HCT116 (cell line): ENCODE measurements at regions not wholly inside any gene's neighbourhood (a gene's known extent, or its start where the extent isn't known, plus 50 kb on each side); places are given as distances from the start of the nearest gene placed in this dataset.

ENCODE experiments used
- ATAC-seq: fragments of 200-7000 bp; cut with Tn5 transposase; 2 replicates; pipeline ENCODE4 v1.9.1; 2020; ENCODE audit warnings: mild to moderate bottlenecking, moderate library complexity
- BruUV-seq: library from RNA; stranded (reverse); fragments of 400-500 nt; replicated peaks from 2 replicates; lab custom pipeline; 2021; lab: Mats Ljungman, UMichigan
- CTCF ChIA-PET: fragments of 300-600 bp; sonication (Branson Sonifier 250); formaldehyde crosslinking; loops from one replicate; lab custom pipeline; 2021; ENCODE audit warnings: antibody characterized with exemption; lab: Charles Lee
- POLR2A ChIA-PET: fragments of 300-600, 350-600 bp; sonication (Branson Sonifier 250); formaldehyde crosslinking; loops from one replicate; lab custom pipeline; 2021; ENCODE audit warnings: antibody characterized with exemption; lab: Charles Lee
- RAD21 ChIA-PET, 2 experiments: fragments of 300-600 bp; sonication (Branson Sonifier 250); formaldehyde crosslinking; loops; one replicate each; lab custom pipeline; 2023; ENCODE audit warnings: low total read pairs in 2 of 2; ENCODE audit not compliant: uncharacterized antibody in 2 of 2, unreplicated experiment in 2 of 2, low non-redundant PET in 1 of 2; lab: Charles Lee
- DNase-seq: peaks from one replicate; pipeline ENCODE4 v3.0.0-alpha.2; 2010; ENCODE audit warnings: low read depth, low spot score
- H2AFZ ChIP-seq: fragments of 200-600 bp; shearing (Covaris generic), sonication (generic); 2 replicates; pipeline ENCODE4 v1.6.1; 2017; ENCODE audit warnings: low read depth, mixed run types, mixed read lengths, antibody characterized with exemption, low read length; ENCODE audit not compliant: poor library complexity, severe bottlenecking
- H3K27ac ChIP-seq: 2 replicates; pipeline ENCODE4 v1.5.1; 2012; ENCODE audit warnings: low read depth, low read length
- H3K27me3 ChIP-seq: fragments of 200-600 bp; sonication (generic); 2 replicates; pipeline ENCODE4 v1.6.1; 2016; ENCODE audit warnings: mixed run types, low read length, mixed read lengths; ENCODE audit not compliant: insufficient read depth
- H3K36me3 ChIP-seq, 2 experiments: fragments of 200-500 bp in 1 of 2; fragments of 200-600 bp in 1 of 2; sonication (Bioruptor generic) in 1 of 2; sonication (generic) in 1 of 2; 2 replicates each; pipeline versions ENCODE4 v1.5.1 to v1.6.1; 2014 to 2016; ENCODE audit warnings: low read length in 2 of 2, inconsistent platforms in 1 of 2, mixed read lengths in 1 of 2, mixed run types in 1 of 2; ENCODE audit not compliant: insufficient read depth in 2 of 2, control insufficient read depth in 1 of 2
- H3K4me1 ChIP-seq, 2 experiments: fragments of 200-600 bp in 1 of 2; sonication (generic) in 1 of 2; 2 replicates each; pipeline versions ENCODE4 v1.5.1 to v1.6.1; 2012 to 2017; ENCODE audit warnings: low read length in 2 of 2, inconsistent platforms in 1 of 2, mild to moderate bottlenecking in 1 of 2, mixed read lengths in 1 of 2, mixed run types in 1 of 2, moderate library complexity in 1 of 2; ENCODE audit not compliant: insufficient read depth in 2 of 2, control insufficient read depth in 1 of 2
- H3K4me2 ChIP-seq: fragments of 200-600 bp; sonication (generic); 2 replicates; pipeline ENCODE4 v1.6.1; 2017; ENCODE audit warnings: mixed run types, low read length, mixed read lengths
- H3K4me3 ChIP-seq, 2 experiments: fragments of 200-600 bp in 1 of 2; sonication (generic) in 1 of 2; replicated peaks in 1 of 2; 2 replicates each; pipeline ENCODE4 v1.5.1; 2011 to 2016; ENCODE audit warnings: low read length in 2 of 2, control low read depth in 1 of 2, low read depth in 1 of 2, mild to moderate bottlenecking in 1 of 2, mixed read lengths in 1 of 2, mixed run types in 1 of 2
- H3K79me2 ChIP-seq: fragments of 200-600 bp; sonication (generic); 2 replicates; pipeline ENCODE4 v1.6.1; 2017; ENCODE audit warnings: mild to moderate bottlenecking, mixed run types, low read length, moderate library complexity, mixed read lengths; ENCODE audit not compliant: insufficient read depth
- H3K9ac ChIP-seq: fragments of 200-600 bp; sonication (generic); 2 replicates; pipeline ENCODE4 v1.6.1; 2016; ENCODE audit warnings: low read length, mixed read lengths
- H3K9me2 ChIP-seq: fragments of 200-600 bp; sonication (generic), shearing (Covaris generic); 2 replicates; pipeline ENCODE4 v1.6.1; 2017; ENCODE audit warnings: mixed run types, mild to moderate bottlenecking, moderate library complexity; ENCODE audit not compliant: insufficient read depth
- H3K9me3 ChIP-seq, 2 experiments: fragments of 200-500 bp in 1 of 2; fragments of 200-600 bp in 1 of 2; sonication (Bioruptor generic) in 1 of 2; sonication (generic) in 1 of 2; 2 replicates each; pipeline ENCODE4 v1.6.1; 2014 to 2017; ENCODE audit warnings: low read length in 2 of 2, mixed read lengths in 2 of 2, inconsistent platforms in 1 of 2, low read depth in 1 of 2, mild to moderate bottlenecking in 1 of 2, mixed run types in 1 of 2, moderate library complexity in 1 of 2; ENCODE audit not compliant: control insufficient read depth in 1 of 2, insufficient read depth in 1 of 2
- H4K20me1 ChIP-seq: fragments of 200-600 bp; sonication (generic), shearing (Covaris generic); 2 replicates; pipeline ENCODE4 v1.6.1; 2017; ENCODE audit warnings: mixed run types, mild to moderate bottlenecking, moderate library complexity; ENCODE audit not compliant: insufficient read depth
- ATF3 ChIP-seq: IDR thresholded peaks from 2 replicates; pipeline ENCODE4 v1.6.1; 2012
- CEBPB ChIP-seq: IDR thresholded peaks from 2 replicates; pipeline ENCODE4 v1.6.1; 2012; ENCODE audit warnings: low read depth
- EGR1 ChIP-seq: IDR thresholded peaks from 2 replicates; pipeline ENCODE4 v1.6.1; 2012; ENCODE audit warnings: low read depth
- ELF1 ChIP-seq: IDR thresholded peaks from 2 replicates; pipeline ENCODE4 v1.6.1; 2012; ENCODE audit warnings: low read depth, borderline replicate concordance
- EZH2phosphoT487 ChIP-seq: fragments of 200-600 bp; IDR thresholded peaks from 2 replicates; pipeline ENCODE4 v1.6.1; 2018; ENCODE audit warnings: antibody characterized with exemption, borderline replicate concordance
- FOSL1 ChIP-seq: IDR thresholded peaks from 2 replicates; pipeline ENCODE4 v1.6.1; 2012; ENCODE audit warnings: low read depth
- JUND ChIP-seq: IDR thresholded peaks from 2 replicates; pipeline ENCODE4 v1.6.1; 2012
- POLR2A ChIP-seq: IDR thresholded peaks from 2 replicates; pipeline ENCODE4 v1.7.0; 2011; ENCODE audit warnings: borderline replicate concordance; ENCODE audit not compliant: insufficient read depth, insufficient read length; ENCODE audit errors: extremely low read depth
- POLR2AphosphoS5 ChIP-seq: IDR thresholded peaks from 2 replicates; pipeline ENCODE4 v1.6.1; 2011; ENCODE audit warnings: mild to moderate bottlenecking, low read depth, low read length, moderate library complexity
- ZBTB33 ChIP-seq: IDR thresholded peaks from 2 replicates; pipeline ENCODE4 v1.6.1; 2011; ENCODE audit warnings: mild to moderate bottlenecking, low read length, moderate library complexity; ENCODE audit not compliant: insufficient replicate concordance; ENCODE audit errors: extremely low read depth
- ZNF274 ChIP-seq: fragments of 200-500 bp; sonication (Bioruptor generic); IDR thresholded peaks from 2 replicates; pipeline ENCODE4 v1.6.1; 2014; ENCODE audit warnings: mild to moderate bottlenecking, low read depth, low read length, inconsistent platforms
- intact Hi-C: fragments of 100-400 bp; cut with micrococcal nuclease; formaldehyde crosslinking; loops from 2 replicates; pipeline ENCODE4 v1.10.0; 2022

GRCh38 chr2:128498086-128498485 lies 179.4 kb upstream of the HS6ST1 start:
- no peaks in the 10 kb centered on the region for H3K9me2 ChIP-seq
- BruUV-seq = no TSS peak

More at GRCh38 chr2:128498086-128498485, 179.4 kb upstream of the HS6ST1 start:
- no peaks in the 10 kb centered on the region for H4K20me1 ChIP-seq
- CTCF ChIA-PET = no interaction called here
- no peaks in the 10 kb centered on the region for H3K9me3 ChIP-seq
- no peak overlapping the region for H2AFZ ChIP-seq
- TF ChIP-seq POLR2A (no peak), JUND (no peak), EGR1 (no peak), FOSL1 (no peak), ZBTB33 (no peak), CEBPB (no peak), ZNF274 (no peak), ELF1 (no peak), EZH2phosphoT487 (no peak), POLR2AphosphoS5 (no peak), ATF3 (no peak)
- RAD21 ChIA-PET = no interaction called here
- no peak overlapping the region for H3K4me2 ChIP-seq
- ATAC-seq (no peak), DNase-seq (no peak)
- no peaks in the 10 kb centered on the region for H3K27me3 ChIP-seq
- intact Hi-C loops = no loop called here
- no peaks in the 10 kb centered on the region for H3K4me1 ChIP-seq
- H3K4me3 ChIP-seq = no peak overlapping the region
- POLR2A ChIA-PET = no interaction called here
- H3K9ac ChIP-seq = no peak overlapping the region
- H3K79me2 ChIP-seq = no peaks in the 10 kb centered on the region
- no peaks in the 10 kb centered on the region for H3K36me3 ChIP-seq
- H3K27ac ChIP-seq = no peak overlapping the region
